ENCODE measurements at regions not wholly inside any gene's neighbourhood (a gene's known extent, or its start where the extent isn't known, plus 50 kb on each side); places are given as distances from the start of the nearest gene placed in this dataset.

- no peak for DNase-seq (ENCODE audit: low read depth)
These were observed 775.9 kb downstream of the SQOR start for GRCh38 chr15:46410705-46411104.

GRCh38 chr15:46411900-46412299 lies 777.1 kb downstream of the SQOR start:
- no peak for DNase-seq (ENCODE audit: low read depth)
- H3K4me3 ChIP-seq (ENCODE audit: low read depth, low read length), result no peak overlapping the region
- TF ChIP-seq, protein P1, sequence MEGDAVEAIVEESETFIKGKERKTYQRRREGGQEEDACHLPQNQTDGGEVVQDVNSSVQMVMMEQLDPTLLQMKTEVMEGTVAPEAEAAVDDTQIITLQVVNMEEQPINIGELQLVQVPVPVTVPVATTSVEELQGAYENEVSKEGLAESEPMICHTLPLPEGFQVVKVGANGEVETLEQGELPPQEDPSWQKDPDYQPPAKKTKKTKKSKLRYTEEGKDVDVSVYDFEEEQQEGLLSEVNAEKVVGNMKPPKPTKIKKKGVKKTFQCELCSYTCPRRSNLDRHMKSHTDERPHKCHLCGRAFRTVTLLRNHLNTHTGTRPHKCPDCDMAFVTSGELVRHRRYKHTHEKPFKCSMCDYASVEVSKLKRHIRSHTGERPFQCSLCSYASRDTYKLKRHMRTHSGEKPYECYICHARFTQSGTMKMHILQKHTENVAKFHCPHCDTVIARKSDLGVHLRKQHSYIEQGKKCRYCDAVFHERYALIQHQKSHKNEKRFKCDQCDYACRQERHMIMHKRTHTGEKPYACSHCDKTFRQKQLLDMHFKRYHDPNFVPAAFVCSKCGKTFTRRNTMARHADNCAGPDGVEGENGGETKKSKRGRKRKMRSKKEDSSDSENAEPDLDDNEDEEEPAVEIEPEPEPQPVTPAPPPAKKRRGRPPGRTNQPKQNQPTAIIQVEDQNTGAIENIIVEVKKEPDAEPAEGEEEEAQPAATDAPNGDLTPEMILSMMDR (conservative IDR thresholded peaks at IDR 0.05; ENCODE audit: low read depth, low read length), result no peak

More at GRCh38 chr15:46410705-46411104, 775.9 kb downstream of the SQOR start:
- TF ChIP-seq, protein P1 (conservative IDR thresholded peaks at IDR 0.05; ENCODE audit: low read depth, low read length), result no peak
- no peak overlapping the region for H3K4me3 ChIP-seq (ENCODE audit: low read depth, low read length)

- no peak for DNase-seq (ENCODE audit: low read depth)
- no peak overlapping the region for H3K4me3 ChIP-seq (ENCODE audit: low read depth, low read length)
- TF ChIP-seq, protein P1 (conservative IDR thresholded peaks at IDR 0.05; ENCODE audit: low read depth, low read length), result no peak
These were observed 779.0 kb downstream of the SQOR start for GRCh38 chr15:46413799-46414198.

DNA sequence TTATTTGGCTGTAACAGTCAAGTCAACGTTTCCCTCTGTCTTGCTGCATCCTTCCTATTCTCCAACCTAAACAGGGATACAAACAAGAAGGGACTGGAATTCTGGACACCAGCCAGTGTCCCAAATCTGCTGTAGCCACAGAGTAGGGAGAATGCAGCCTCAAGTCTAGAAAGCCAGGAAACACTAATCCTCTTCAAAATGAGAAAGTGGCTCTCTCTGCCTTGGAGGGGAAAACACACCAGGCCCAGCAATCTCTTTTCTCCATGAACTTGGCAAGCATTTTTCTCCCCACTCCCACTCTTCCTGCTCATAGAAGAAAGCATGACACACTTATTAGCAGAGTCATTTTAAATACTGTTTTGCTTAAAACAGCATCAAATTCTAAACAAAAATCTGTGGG lies 781.7 kb downstream of the SQOR start:
- TF ChIP-seq, protein P1 (conservative IDR thresholded peaks at IDR 0.05; ENCODE audit: low read depth, low read length), result no peak
- DNase-seq (ENCODE audit: low read depth), result no peak

DNA sequence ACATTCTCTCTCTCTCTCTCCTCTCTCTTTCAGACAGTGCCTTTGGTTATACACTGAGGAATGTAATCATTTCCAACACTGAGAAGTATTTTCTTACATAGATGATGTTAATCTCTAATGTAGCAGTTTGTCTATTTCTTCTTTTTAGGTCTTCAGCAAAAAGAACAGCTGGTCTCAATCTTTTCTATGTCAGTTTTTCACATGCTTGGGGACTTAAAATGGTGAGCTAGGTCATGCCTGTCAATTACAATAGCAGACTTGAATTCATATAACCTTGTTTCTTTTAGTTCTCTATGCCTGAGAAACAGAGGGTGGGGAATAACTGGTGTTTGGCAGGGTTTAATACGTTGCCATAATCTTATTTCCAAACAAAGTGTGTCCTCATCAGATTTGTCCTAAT lies 786.2 kb downstream of the SQOR start:
- no peak overlapping the region for H3K4me3 ChIP-seq (ENCODE audit: low read depth, low read length)
- TF ChIP-seq, protein P1 (conservative IDR thresholded peaks at IDR 0.05; ENCODE audit: low read depth, low read length), result no peak
- DNase-seq (ENCODE audit: low read depth), result no peak

More for the DNA sequence above, 781.7 kb downstream of the SQOR start:
- H3K4me3 ChIP-seq (ENCODE audit: low read depth, low read length), result no peak overlapping the region

DNA sequence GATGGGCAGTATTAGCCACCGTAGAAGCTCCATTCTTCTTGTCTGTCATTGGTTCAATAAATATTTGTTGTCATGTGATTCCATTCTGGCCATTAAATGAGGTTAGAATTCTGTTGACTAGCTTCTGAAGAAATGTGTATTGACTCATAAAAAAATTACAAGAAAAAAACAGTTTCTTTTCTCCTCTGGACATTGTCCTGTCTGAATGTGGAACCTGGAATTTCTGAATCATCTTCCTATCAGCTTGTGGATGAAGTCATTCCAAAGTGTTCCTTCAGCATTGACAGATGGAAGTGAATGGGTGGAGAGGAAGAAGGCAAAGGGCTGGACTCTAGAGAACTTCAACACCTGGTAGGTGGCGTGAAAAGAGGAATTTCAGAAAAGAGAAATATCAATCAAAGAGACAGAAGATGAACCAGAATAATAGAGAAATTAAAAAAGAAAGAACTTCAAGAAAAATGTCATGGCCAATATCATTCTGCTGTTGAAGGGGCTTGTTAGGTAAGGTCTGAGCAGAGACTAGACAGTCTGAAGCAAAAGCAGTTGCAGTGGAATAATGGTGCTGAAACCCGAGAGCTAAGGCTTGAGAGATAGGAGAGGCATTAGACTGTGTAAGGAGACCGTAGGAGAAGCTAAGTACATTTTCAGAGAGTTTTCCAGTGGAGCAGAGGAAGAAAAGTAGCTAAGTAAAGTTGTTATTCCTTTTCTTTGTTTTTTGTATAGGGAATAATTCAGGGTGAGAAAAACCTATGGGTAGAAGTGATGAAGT lies 806.6 kb downstream of the SQOR start:
- TF ChIP-seq, protein P1 (conservative IDR thresholded peaks at IDR 0.05; ENCODE audit: low read depth, low read length), result no peak
- no peak for DNase-seq (ENCODE audit: low read depth)
- no peak overlapping the region for H3K4me3 ChIP-seq (ENCODE audit: low read depth, low read length)

- DNase-seq (ENCODE audit: low read depth), result no peak
These were observed 807.4 kb downstream of the SQOR start for GRCh38 chr15:46442184-46442583.

More at GRCh38 chr15:46442184-46442583, 807.4 kb downstream of the SQOR start:
- no peak overlapping the region for H3K4me3 ChIP-seq (ENCODE audit: low read depth, low read length)
- TF ChIP-seq, protein P1 (conservative IDR thresholded peaks at IDR 0.05; ENCODE audit: low read depth, low read length), result no peak

Measured in choroid plexus epithelial cell (primary cell).